ENCODE measurements at regions not wholly inside any gene's neighbourhood (a gene's known extent, or its start where the extent isn't known, plus 50 kb on each side); places are given as distances from the start of the nearest gene placed in this dataset.

DNA sequence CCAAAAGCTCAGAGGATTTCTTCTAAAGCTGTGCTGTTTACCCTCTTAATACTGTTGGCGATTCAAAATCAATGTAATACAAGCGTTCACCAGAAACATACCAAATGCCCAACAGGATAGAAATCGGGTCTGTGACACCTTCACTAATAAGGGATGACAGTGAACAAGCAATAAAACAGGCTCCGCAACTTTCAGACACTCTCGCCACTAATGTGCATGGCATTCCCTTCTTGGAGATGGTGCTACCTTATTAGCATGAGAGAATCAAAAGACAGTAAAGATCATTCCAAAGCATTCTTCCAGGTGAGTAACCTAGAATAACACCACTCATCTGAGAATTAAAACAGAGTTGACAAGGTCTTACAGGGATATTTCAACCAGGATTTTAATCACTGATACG is 367.1 kb downstream of the TTLL7 start:
- H3K4me3 ChIP-seq, result no peak overlapping the region
- no peak overlapping the region for H3K27ac ChIP-seq
- 64% methylated on average over 6 of the region's 6 CpGs for WGBS
- H3K9me3 ChIP-seq, result no peaks in the 10 kb centered on the region
- no peak for TF ChIP-seq POLR2AphosphoS5 (IDR thresholded peaks at IDR 0.05)
- no peak for TF ChIP-seq POLR2A (IDR thresholded peaks at IDR 0.05)
- TF ChIP-seq EP300 (IDR thresholded peaks at IDR 0.05), result no peak
- TF ChIP-seq, protein P1, sequence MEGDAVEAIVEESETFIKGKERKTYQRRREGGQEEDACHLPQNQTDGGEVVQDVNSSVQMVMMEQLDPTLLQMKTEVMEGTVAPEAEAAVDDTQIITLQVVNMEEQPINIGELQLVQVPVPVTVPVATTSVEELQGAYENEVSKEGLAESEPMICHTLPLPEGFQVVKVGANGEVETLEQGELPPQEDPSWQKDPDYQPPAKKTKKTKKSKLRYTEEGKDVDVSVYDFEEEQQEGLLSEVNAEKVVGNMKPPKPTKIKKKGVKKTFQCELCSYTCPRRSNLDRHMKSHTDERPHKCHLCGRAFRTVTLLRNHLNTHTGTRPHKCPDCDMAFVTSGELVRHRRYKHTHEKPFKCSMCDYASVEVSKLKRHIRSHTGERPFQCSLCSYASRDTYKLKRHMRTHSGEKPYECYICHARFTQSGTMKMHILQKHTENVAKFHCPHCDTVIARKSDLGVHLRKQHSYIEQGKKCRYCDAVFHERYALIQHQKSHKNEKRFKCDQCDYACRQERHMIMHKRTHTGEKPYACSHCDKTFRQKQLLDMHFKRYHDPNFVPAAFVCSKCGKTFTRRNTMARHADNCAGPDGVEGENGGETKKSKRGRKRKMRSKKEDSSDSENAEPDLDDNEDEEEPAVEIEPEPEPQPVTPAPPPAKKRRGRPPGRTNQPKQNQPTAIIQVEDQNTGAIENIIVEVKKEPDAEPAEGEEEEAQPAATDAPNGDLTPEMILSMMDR (IDR thresholded peaks at IDR 0.05), result no peak
- no peak for DNase-seq (ENCODE audit: low spot score in 2 of 2)
- no peaks in the 10 kb centered on the region for H3K27me3 ChIP-seq
- H3K4me1 ChIP-seq, result no peaks in the 10 kb centered on the region
- no peaks in the 10 kb centered on the region for H3K36me3 ChIP-seq

DNA sequence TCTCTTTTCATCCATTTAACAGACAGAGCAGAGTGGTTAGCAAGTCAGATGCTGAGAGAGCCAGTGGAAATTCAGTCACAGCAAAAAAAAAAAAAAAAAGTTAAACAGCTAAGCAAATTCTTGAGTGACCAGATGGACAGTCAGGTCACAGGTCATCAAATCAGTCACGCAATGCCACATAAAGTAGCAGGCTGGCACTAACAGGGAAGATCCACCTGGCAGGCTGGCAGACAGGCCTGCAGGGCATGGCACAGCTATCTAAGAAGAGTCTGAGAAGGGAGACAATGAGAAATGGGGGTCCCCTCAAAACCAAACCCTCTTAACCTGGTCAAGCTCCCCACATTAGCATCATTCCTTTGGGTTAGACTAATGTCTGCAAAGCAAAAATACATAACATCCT is 371.9 kb downstream of the TTLL7 start:
- 71% methylated on average over 1 of the region's 1 CpG for WGBS
- peaks cover 3% of the 10 kb centered on the region for H3K4me1 ChIP-seq
- no peaks in the 10 kb centered on the region for H3K9me3 ChIP-seq
- no peaks in the 10 kb centered on the region for H3K36me3 ChIP-seq
- DNase-seq (ENCODE audit: low spot score in 2 of 2), result no peak
- no peaks in the 10 kb centered on the region for H3K27me3 ChIP-seq
- H3K27ac ChIP-seq, result no peak overlapping the region
- H3K4me3 ChIP-seq, result no peak overlapping the region
- TF ChIP-seq EP300 (IDR thresholded peaks at IDR 0.05) (no peak), POLR2A (IDR thresholded peaks at IDR 0.05) (no peak), POLR2AphosphoS5 (IDR thresholded peaks at IDR 0.05) (no peak)
- TF ChIP-seq, protein P1 (IDR thresholded peaks at IDR 0.05), result no peak

DNA sequence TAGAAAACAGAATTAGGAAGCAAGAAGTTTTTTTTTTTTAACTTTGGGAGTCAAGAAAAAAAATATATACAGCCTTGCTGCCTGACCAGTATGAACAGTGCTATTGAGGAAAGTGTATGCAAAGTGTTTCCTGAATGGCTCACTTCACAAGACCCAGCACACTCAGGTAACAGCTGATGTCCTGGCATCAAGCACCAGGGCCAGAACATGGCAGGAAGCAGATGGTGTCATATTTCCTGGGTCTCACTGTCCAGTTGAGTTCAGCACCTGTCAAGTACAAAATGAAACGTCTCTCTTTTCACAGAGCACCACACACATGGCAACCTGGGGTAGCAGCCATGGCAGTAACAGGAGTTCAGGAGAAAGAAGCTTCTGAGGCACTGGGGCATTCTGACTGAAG is 372.3 kb downstream of the TTLL7 start:
- Histone ChIP-seq H3K9me3 (no peaks in the 10 kb centered on the region), H3K36me3 (no peaks in the 10 kb centered on the region), H3K27ac (no peak overlapping the region), H3K27me3 (no peaks in the 10 kb centered on the region), H3K4me1 (peaks cover 3% of the 10 kb centered on the region), H3K4me3 (no peak overlapping the region)
- WGBS, result 85% methylated on average over 1 of the region's 1 CpG
- TF ChIP-seq POLR2AphosphoS5 (IDR thresholded peaks at IDR 0.05) (no peak), POLR2A (IDR thresholded peaks at IDR 0.05) (no peak), EP300 (IDR thresholded peaks at IDR 0.05) (no peak)
- no peak for DNase-seq (ENCODE audit: low spot score in 2 of 2)

DNA sequence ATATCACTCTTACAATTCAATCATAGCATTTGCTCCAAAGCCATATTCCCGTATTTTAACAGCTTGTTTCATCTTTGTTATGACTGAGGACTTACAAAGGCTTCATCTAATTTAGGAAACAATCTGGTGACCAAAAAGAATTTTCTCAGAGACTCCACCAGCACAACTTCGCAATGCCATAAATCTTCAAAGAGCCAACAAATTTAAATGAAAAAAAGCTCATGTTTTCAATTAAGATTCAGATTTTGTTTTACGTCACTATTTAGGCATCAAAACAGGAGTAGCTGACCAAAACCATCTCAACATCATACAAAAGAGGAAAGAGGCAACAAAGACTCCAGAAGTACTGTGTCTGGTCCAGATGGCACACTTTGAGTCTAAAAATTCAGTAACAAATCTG is 373.3 kb downstream of the TTLL7 start:
- DNase-seq (ENCODE audit: low spot score in 2 of 2), result no peak
- H3K9me3 ChIP-seq, result no peaks in the 10 kb centered on the region
- WGBS, result 71% methylated on average over 3 of the region's 3 CpGs
- TF ChIP-seq POLR2AphosphoS5 (IDR thresholded peaks at IDR 0.05), result no peak
- TF ChIP-seq EP300 (IDR thresholded peaks at IDR 0.05), result no peak
- TF ChIP-seq POLR2A (IDR thresholded peaks at IDR 0.05), result no peak
- TF ChIP-seq, protein P1 (IDR thresholded peaks at IDR 0.05), result no peak
- no peaks in the 10 kb centered on the region for H3K36me3 ChIP-seq
- no peaks in the 10 kb centered on the region for H3K27me3 ChIP-seq
- H3K4me3 ChIP-seq, result no peak overlapping the region
- peaks cover 3% of the 10 kb centered on the region for H3K4me1 ChIP-seq
- no peak overlapping the region for H3K27ac ChIP-seq

DNA sequence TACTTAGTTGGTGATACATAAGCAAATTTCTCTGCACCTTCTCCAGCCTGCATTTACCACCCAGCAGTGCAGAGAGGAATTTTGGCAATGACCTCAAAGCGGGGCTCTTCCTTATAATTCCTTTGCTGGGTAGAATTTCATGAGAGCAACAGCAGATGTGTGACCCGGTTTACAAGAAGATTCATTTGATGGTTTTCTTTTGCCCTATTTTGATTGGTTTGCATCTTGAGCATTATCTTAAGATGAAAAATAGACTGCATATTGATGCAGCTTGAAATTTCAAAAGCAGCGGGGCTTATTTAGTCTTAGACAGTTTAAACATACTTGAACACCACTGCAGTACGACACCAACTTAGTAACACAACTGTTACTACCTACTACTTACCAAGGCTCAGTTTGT is 378.9 kb downstream of the TTLL7 start:
- no peak for TF ChIP-seq EP300 (IDR thresholded peaks at IDR 0.05)
- no peak for TF ChIP-seq POLR2A (IDR thresholded peaks at IDR 0.05)
- no peak for TF ChIP-seq POLR2AphosphoS5 (IDR thresholded peaks at IDR 0.05)
- TF ChIP-seq, protein P1 (IDR thresholded peaks at IDR 0.05), result no peak
- no peak overlapping the region for H3K27ac ChIP-seq
- no peaks in the 10 kb centered on the region for H3K4me1 ChIP-seq
- no peaks in the 10 kb centered on the region for H3K9me3 ChIP-seq
- H3K27me3 ChIP-seq, result no peaks in the 10 kb centered on the region
- 89% methylated on average over 4 of the region's 4 CpGs for WGBS
- H3K36me3 ChIP-seq, result no peaks in the 10 kb centered on the region
- H3K4me3 ChIP-seq, result no peak overlapping the region
- no peak for DNase-seq (ENCODE audit: low spot score in 2 of 2)

Data from suprapubic skin (tissue), 4 donors.